Esophagus muscularis mucosa (tissue), 3 donors: ENCODE measurements at regions not wholly inside any gene's neighbourhood (a gene's known extent, or its start where the extent isn't known, plus 50 kb on each side); places are given as distances from the start of the nearest gene placed in this dataset.

Experiments
- CTCF ChIP-seq, 3 experiments: fragments of 200-600 bp in 2 of 3; fragments of 450-650 bp in 1 of 3; sonication (generic) in 2 of 3; IDR thresholded peaks; one replicate each; pipeline ENCODE4 v1.5.1; 2017 to 2019; ENCODE audit warnings: antibody characterized with exemption in 3 of 3, mild to moderate bottlenecking in 2 of 3, moderate library complexity in 1 of 3
- POLR2A ChIP-seq: fragments of 450-650 bp; IDR thresholded peaks from one replicate; pipeline ENCODE4 v1.6.1; 2017; ENCODE audit warnings: antibody characterized with exemption, moderate library complexity, mild to moderate bottlenecking, low read depth
- POLR2AphosphoS5 ChIP-seq, 2 donors: sonication (generic); formaldehyde crosslinking; IDR thresholded peaks; one replicate each; pipeline ENCODE4 v1.6.1; 2017; ENCODE audit warnings: antibody characterized with exemption in 2 of 2

- TF ChIP-seq POLR2A (no peak), CTCF (IDR thresholded peaks at IDR 0.05) (no peak), POLR2AphosphoS5 (IDR thresholded peaks at IDR 0.05) (no peak)
Observed at GRCh38 chr14:34201909-34202637, 251.2 kb upstream of the EGLN3 start.
